GM12874 (cell line): ENCODE measurements at regions not wholly inside any gene's neighbourhood (a gene's known extent, or its start where the extent isn't known, plus 50 kb on each side); places are given as distances from the start of the nearest gene placed in this dataset.

Source experiments
- TF ChIP-seq, protein P1 (sequence below): IDR thresholded peaks from 2 replicates; pipeline ENCODE4 v1.5.1; 2011; ENCODE audit warnings: low read depth, mild to moderate bottlenecking, control low read depth, low read length, moderate library complexity; ENCODE audit not compliant: insufficient read depth

DNA sequence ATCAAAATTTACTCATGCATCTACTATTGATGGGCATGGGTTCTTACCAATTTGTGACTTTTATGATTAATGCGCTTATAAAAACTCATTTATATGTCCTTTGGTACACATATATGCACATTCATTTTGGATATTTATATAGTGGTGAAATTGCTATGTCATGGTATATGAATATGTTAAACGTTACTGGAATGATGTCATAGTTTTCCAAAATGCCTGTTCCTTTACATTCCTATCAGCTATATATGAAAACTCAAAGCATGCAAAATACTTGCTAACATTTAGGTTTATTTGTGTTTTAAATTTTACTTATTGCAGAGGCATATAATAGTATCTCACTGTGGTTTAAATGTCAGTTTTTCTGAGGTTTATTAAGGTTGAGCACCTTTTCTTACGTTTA, 1403.1 kb downstream of the HACE1 start:
- TF ChIP-seq, protein P1, sequence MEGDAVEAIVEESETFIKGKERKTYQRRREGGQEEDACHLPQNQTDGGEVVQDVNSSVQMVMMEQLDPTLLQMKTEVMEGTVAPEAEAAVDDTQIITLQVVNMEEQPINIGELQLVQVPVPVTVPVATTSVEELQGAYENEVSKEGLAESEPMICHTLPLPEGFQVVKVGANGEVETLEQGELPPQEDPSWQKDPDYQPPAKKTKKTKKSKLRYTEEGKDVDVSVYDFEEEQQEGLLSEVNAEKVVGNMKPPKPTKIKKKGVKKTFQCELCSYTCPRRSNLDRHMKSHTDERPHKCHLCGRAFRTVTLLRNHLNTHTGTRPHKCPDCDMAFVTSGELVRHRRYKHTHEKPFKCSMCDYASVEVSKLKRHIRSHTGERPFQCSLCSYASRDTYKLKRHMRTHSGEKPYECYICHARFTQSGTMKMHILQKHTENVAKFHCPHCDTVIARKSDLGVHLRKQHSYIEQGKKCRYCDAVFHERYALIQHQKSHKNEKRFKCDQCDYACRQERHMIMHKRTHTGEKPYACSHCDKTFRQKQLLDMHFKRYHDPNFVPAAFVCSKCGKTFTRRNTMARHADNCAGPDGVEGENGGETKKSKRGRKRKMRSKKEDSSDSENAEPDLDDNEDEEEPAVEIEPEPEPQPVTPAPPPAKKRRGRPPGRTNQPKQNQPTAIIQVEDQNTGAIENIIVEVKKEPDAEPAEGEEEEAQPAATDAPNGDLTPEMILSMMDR, result no peak

DNA sequence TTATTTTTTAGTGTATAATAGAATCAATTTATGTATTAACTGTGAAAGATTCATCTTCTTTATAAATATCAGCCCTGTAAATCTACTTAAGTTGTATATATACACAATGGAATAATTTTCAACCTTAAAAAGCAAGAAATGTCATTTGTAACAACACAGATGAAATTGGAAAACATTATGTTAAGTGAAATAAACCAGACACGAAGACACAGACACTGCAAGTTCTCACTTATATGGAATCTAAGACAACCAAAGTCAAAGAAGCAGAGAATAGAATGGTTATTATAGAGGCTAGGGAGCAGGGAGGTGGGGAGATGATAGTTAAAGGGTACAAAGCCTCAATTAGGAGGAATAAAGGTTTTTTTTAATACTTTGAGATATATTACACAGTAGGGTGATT, 1404.4 kb downstream of the HACE1 start:
- TF ChIP-seq, protein P1, result no peak

DNA sequence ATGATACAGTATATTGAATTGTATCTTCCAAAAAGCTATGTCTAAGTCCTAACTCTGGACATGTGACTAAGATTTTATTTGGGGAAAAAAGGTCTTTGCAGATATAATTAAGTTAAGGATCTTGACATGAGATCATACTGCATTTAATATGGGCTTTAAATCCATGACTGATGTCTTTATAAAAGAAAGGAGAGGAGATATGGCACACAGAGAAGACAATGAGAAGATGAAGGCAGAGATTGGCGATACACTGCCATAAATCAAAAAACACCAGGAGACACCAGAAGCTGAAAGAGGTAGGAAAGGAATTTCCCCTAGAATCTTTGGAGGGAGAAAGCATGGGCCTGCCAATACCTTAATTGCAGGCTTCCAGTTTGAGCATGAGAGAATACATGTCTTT, 1450.2 kb downstream of the HACE1 start:
- TF ChIP-seq, protein P1, result no peak

DNA sequence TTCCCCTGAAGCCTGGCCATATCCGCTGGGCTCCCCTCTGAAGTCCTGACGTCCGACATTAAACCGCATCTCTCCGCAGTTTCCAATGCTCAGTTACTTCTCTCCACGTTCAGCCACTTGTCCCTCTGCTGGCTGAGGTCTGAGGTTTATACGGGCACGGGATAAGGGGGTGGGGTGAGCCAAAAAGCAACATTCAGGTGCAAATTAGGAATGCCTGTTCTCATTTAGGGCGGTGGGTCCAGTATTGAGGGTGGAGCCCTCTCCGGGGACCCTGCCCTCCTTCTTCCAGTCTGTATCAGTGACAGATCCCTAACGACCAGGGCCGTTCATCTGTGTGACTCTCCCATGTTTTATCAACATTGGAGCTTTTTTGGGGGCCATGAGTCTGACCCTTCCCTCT, 1454.4 kb downstream of the HACE1 start:
- TF ChIP-seq, protein P1, result no peak

DNA sequence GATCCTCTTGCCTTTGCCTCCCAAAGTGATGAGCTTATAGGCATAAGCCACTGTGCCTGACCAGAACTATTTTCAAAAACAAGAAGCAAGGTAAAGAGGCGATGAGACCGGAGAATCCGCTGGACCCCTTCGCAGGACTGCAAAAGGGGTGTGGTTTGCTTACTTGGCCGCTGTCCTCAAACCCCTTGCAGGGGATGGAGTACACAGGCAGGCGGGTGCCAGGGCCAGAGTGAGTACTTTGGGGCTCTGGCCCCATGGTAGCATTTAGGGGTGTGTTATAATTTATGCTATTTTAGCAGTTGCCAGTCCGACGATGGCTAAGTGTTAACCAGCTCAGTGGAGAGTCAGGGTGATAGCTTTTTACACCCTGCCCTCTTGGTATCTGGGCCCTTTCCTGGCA, 1454.9 kb downstream of the HACE1 start:
- TF ChIP-seq, protein P1, result no peak

DNA sequence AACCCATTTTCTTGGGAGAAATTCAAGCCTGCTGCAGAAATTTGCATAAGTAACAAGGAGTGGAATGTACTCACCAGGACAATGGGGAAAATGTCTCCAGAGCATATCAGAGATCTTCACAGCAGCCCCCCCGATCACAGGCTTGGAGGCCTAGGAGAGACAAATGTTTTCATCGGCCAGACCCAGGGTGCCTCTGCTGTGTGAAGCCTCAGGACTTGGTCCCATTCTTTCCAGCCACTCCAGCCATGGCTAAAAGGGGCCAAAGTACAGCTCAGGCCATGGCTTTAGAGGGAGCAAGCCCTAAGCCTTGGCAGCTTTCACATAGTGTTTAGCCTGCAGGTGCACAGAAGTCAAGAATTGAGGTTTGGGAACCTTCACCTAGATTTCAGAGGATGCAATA, 1463.0 kb downstream of the HACE1 start:
- TF ChIP-seq, protein P1, result no peak

DNA sequence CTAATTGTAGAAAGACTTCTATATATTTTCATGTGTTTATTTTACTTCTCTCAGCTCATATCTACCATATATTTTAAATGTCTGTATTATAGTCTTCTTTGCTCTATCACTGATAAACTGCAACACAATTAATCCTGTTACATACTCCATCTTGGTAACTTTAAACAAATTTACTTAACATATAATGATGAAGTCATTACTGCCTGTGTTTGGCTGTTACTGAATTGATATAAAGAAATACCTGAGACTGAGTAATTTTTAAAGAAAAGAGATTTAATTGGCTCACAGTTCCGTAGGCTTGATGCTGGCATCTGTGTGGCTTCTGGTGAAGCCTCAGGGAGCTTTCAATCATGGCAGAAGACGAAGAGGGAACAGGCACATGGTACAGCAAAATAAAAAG, 1480.4 kb downstream of the HACE1 start:
- TF ChIP-seq, protein P1, result no peak

DNA sequence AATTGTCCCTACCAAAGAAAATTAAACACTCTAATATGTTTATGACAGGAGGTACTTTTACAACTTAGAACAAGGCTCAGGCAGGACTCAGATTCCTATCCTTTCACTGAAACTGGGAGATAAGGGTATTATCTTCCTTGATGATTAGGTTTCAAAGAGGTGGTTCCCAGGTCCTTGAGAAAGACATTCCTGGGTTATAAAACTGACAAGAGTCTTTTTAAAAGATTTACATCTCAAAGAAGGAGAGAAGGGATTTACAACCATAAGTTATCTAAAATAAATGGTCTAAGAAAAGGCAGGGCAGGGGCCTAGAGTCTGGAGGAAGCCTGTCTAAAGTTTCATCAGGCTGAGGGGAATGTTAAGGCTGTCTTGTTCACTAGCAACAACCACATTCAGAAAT, 1492.5 kb downstream of the HACE1 start:
- TF ChIP-seq, protein P1, result no peak
